ENCODE measurements at regions not wholly inside any gene's neighbourhood (a gene's known extent, or its start where the extent isn't known, plus 50 kb on each side); places are given as distances from the start of the nearest gene placed in this dataset.

GRCh38 chr2:133732059-133732458, 163.8 kb upstream of the NCKAP5 start:
- no peak for TF ChIP-seq POLR2AphosphoS5 (IDR thresholded peaks at IDR 0.05)
- TF ChIP-seq CTCF (IDR thresholded peaks at IDR 0.05), result no peak
- TF ChIP-seq POLR2A (IDR thresholded peaks at IDR 0.05), result no peak
- TF ChIP-seq EP300 (IDR thresholded peaks at IDR 0.05), result no peak

Data from gastroesophageal sphincter (tissue), 3 donors.